OCI-LY1 (cell line): ENCODE measurements at regions not wholly inside any gene's neighbourhood (a gene's known extent, or its start where the extent isn't known, plus 50 kb on each side); places are given as distances from the start of the nearest gene placed in this dataset.

ENCODE experiments used
- H2AFZ ChIP-seq: fragments of 200-600 bp; sonication (generic), shearing (Covaris generic); 2 replicates; pipeline ENCODE4 v1.6.0; 2014; ENCODE audit warnings: antibody characterized with exemption, mild to moderate bottlenecking, low read length
- H3F3A ChIP-seq: fragments of 200-600 bp; sonication (generic), shearing (Covaris generic); 2 replicates; pipeline ENCODE4 v1.6.0; 2014; ENCODE audit warnings: mild to moderate bottlenecking, antibody characterized with exemption, low read length, moderate library complexity; ENCODE audit not compliant: insufficient read depth
- H3K27ac ChIP-seq: fragments of 200-600 bp; sonication (generic); 2 replicates; pipeline ENCODE4 v1.5.1; 2014; ENCODE audit warnings: low read length, mixed run types, mild to moderate bottlenecking, low read depth; ENCODE audit not compliant: poor library complexity, severe bottlenecking
- H3K27me3 ChIP-seq: fragments of 200-600 bp; sonication (generic); 2 replicates; pipeline ENCODE4 v1.6.0; 2014; ENCODE audit warnings: antibody characterized with exemption, mild to moderate bottlenecking, low read length, moderate library complexity; ENCODE audit not compliant: insufficient read depth
- H3K36me3 ChIP-seq: fragments of 200-600 bp; sonication (generic); 2 replicates; pipeline ENCODE4 v1.6.1; 2014; ENCODE audit warnings: mild to moderate bottlenecking, antibody characterized with exemption, low read length, moderate library complexity, mixed read lengths; ENCODE audit not compliant: insufficient read depth
- H3K4me1 ChIP-seq: fragments of 200-600 bp; sonication (generic); 2 replicates; pipeline ENCODE4 v1.5.1; 2014; ENCODE audit warnings: mild to moderate bottlenecking, low read length, moderate library complexity; ENCODE audit not compliant: insufficient read depth, severe bottlenecking
- H3K4me2 ChIP-seq: fragments of 200-600 bp; sonication (generic), shearing (Covaris generic); 2 replicates; pipeline ENCODE4 v1.6.1; 2014; ENCODE audit warnings: low read length
- H3K4me3 ChIP-seq: fragments of 200-600 bp; sonication (generic); 2 replicates; pipeline ENCODE4 v1.5.1; 2014; ENCODE audit warnings: low read length, low read depth, mild to moderate bottlenecking, mixed read lengths; ENCODE audit not compliant: poor library complexity, severe bottlenecking
- H3K79me2 ChIP-seq: fragments of 200-600 bp; shearing (Covaris generic); 2 replicates; pipeline ENCODE4 v1.6.1; 2016; ENCODE audit warnings: mixed run types, low read length, mixed read lengths; ENCODE audit not compliant: insufficient read depth
- H3K9ac ChIP-seq: fragments of 200-600 bp; sonication (generic), shearing (Covaris generic); 2 replicates; pipeline ENCODE4 v1.6.1; 2014; ENCODE audit warnings: mild to moderate bottlenecking, low read length, mixed read lengths
- H3K9me2 ChIP-seq: fragments of 200-600 bp; sonication (generic), shearing (Covaris generic); 2 replicates; pipeline ENCODE4 v1.6.1; 2014; ENCODE audit warnings: low read depth, mild to moderate bottlenecking, low read length, mixed read lengths
- H3K9me3 ChIP-seq: fragments of 200-600 bp; shearing (Covaris generic); 2 replicates; pipeline ENCODE4 v1.6.1; 2014; ENCODE audit warnings: low read length, mixed read lengths
- H4K20me1 ChIP-seq: fragments of 200-600 bp; sonication (generic), shearing (Covaris generic); 2 replicates; pipeline ENCODE4 v1.6.0; 2016; ENCODE audit warnings: mild to moderate bottlenecking, low read length; ENCODE audit not compliant: insufficient read depth
- EZH2 ChIP-seq: fragments of 200-600 bp; sonication (generic), shearing (Covaris generic); IDR thresholded peaks from 2 replicates; pipeline ENCODE4 v1.8.0; 2017; ENCODE audit warnings: borderline replicate concordance, mixed run types, mild to moderate bottlenecking, antibody characterized with exemption, low read length, moderate library complexity, mixed read lengths
- TF ChIP-seq, protein P1 (sequence below): fragments of 200-600 bp; sonication (generic), shearing (Covaris generic); IDR thresholded peaks from 2 replicates; pipeline ENCODE4 v1.5.1; 2017; ENCODE audit warnings: mild to moderate bottlenecking, antibody characterized with exemption, low read length, moderate library complexity, mixed read lengths

DNA sequence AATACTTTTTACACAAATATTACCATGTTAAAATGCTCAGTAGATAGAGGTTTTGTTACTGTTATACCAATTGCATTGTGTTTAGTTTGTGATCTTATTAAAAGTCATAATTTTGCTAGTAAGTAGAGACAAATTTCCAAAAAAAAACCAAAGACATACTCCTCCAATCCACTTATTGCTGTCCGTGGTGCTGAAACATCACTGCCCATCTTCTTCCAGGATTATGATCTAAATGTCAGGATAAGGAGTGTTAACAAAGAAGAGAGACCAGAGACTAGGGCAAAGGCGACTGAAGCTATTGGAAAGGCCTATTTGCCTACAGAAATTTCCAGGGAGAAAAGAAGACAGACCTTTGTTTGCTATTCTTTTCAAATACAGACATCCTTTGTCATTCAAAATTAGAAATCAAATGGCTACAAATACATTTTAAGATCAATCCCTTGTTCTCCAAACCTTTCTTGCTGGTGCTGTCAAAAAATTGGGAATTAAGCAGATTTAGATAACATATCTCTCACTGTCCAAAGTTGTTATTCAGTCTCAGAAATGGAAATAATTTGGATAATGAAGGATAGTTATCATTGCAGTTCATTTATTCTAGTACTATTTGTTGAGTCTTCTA, 199.7 kb downstream of the C11orf91 start:
- H3K9me2 ChIP-seq, result no peaks in the 10 kb centered on the region
- H3K79me2 ChIP-seq, result no peaks in the 10 kb centered on the region
- no peak overlapping the region for H3K4me2 ChIP-seq
- H3K27ac ChIP-seq, result no peak overlapping the region
- TF ChIP-seq, protein P1, sequence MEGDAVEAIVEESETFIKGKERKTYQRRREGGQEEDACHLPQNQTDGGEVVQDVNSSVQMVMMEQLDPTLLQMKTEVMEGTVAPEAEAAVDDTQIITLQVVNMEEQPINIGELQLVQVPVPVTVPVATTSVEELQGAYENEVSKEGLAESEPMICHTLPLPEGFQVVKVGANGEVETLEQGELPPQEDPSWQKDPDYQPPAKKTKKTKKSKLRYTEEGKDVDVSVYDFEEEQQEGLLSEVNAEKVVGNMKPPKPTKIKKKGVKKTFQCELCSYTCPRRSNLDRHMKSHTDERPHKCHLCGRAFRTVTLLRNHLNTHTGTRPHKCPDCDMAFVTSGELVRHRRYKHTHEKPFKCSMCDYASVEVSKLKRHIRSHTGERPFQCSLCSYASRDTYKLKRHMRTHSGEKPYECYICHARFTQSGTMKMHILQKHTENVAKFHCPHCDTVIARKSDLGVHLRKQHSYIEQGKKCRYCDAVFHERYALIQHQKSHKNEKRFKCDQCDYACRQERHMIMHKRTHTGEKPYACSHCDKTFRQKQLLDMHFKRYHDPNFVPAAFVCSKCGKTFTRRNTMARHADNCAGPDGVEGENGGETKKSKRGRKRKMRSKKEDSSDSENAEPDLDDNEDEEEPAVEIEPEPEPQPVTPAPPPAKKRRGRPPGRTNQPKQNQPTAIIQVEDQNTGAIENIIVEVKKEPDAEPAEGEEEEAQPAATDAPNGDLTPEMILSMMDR, result no peak
- no peak for TF ChIP-seq EZH2
- H3K9me3 ChIP-seq, result no peaks in the 10 kb centered on the region
- H2AFZ ChIP-seq, result no peak overlapping the region
- H3K27me3 ChIP-seq, result no peaks in the 10 kb centered on the region
- no peaks in the 10 kb centered on the region for H4K20me1 ChIP-seq
- H3K4me3 ChIP-seq, result no peak overlapping the region
- no peak overlapping the region for H3K9ac ChIP-seq
- H3K36me3 ChIP-seq, result no peaks in the 10 kb centered on the region
- no peaks in the 10 kb centered on the region for H3K4me1 ChIP-seq
- H3F3A ChIP-seq, result no peaks in the 10 kb centered on the region

DNA sequence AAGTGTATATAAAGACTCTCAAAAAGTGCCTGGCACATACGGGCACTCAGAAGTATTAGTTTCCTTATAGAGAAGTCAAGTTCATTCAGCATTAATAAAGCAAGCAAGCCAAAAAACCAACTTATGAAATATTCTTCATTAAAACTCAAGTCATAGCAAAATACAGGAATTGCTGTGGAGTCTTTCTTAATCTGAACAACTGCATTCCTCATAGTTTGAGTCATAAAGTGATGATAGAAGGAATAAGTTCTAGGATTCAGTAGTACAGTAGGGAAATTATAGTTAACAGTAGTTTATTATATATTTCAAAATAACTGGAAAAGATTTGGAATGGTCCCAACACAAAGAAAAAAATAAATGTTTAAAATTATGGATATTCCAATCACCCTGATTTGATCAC, 200.3 kb downstream of the C11orf91 start:
- Histone ChIP-seq H3K27me3 (no peaks in the 10 kb centered on the region), H3F3A (no peaks in the 10 kb centered on the region), H3K4me1 (no peaks in the 10 kb centered on the region), H3K9me2 (no peaks in the 10 kb centered on the region), H3K36me3 (no peaks in the 10 kb centered on the region), H3K9me3 (no peaks in the 10 kb centered on the region), H3K79me2 (no peaks in the 10 kb centered on the region), H3K27ac (no peak overlapping the region), H3K4me3 (no peak overlapping the region), H2AFZ (no peak overlapping the region), H4K20me1 (no peaks in the 10 kb centered on the region), H3K9ac (no peak overlapping the region), H3K4me2 (no peak overlapping the region)
- TF ChIP-seq EZH2, result no peak

DNA sequence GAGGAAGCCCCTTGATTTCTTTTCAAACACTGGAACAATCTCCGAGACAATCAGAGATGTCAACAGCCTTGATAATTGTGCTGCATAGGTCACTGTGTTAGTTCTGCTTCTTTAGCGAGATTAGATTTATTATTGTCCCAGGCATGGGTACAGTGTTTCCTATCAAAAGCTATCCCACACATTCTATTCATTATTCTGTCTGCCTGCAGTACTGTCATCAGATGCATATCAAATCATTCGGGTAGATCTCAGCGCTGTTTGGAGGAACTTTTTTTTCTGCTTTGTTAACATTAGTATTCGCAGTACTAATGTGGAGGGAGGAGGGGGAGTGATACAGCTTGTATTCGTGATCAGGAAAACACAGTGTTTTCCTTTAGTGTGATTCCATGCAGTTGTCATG, 208.0 kb downstream of the C11orf91 start:
- no peaks in the 10 kb centered on the region for H3F3A ChIP-seq
- H3K9me3 ChIP-seq, result no peaks in the 10 kb centered on the region
- H3K36me3 ChIP-seq, result no peaks in the 10 kb centered on the region
- no peak overlapping the region for H3K9ac ChIP-seq
- no peaks in the 10 kb centered on the region for H4K20me1 ChIP-seq
- H3K4me1 ChIP-seq, result no peaks in the 10 kb centered on the region
- no peaks in the 10 kb centered on the region for H3K27me3 ChIP-seq
- H3K4me3 ChIP-seq, result no peak overlapping the region
- no peak overlapping the region for H3K27ac ChIP-seq
- TF ChIP-seq EZH2, result no peak
- TF ChIP-seq, protein P1, result no peak
- H2AFZ ChIP-seq, result no peak overlapping the region
- H3K9me2 ChIP-seq, result no peaks in the 10 kb centered on the region
- no peaks in the 10 kb centered on the region for H3K79me2 ChIP-seq
- no peak overlapping the region for H3K4me2 ChIP-seq

DNA sequence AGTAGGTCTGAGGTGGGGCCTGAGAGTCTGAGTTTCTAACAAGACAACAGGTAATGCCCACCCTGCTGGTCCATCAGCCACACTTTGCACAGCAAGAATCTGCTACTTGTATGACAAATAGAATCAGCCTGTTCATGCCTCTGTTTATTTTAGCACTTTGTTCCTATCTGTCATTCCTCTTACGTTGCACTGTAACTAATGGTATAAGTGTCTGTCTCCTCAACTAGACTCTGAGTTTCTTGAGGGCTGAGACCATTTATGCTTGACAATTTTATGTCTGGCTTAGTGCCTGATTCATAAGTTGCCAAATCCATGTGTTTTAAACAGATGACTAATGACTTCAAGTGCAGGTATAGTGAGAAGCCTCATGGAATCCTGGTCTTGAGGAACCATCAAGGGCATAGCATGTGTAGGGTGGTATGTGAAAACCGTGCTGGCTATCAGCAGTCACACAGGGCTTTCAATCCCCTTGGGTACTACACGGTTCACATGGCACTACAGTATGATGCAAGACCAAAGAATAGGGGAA, 209.7 kb downstream of the C11orf91 start:
- TF ChIP-seq, protein P1, result no peak
- TF ChIP-seq EZH2, result no peak
- Histone ChIP-seq H4K20me1 (no peaks in the 10 kb centered on the region), H3K4me2 (no peak overlapping the region), H3F3A (no peaks in the 10 kb centered on the region), H3K27me3 (no peaks in the 10 kb centered on the region), H3K36me3 (no peaks in the 10 kb centered on the region), H3K27ac (no peak overlapping the region), H3K9me2 (no peaks in the 10 kb centered on the region), H3K9ac (no peak overlapping the region), H3K79me2 (no peaks in the 10 kb centered on the region), H3K4me3 (no peak overlapping the region), H3K4me1 (no peaks in the 10 kb centered on the region), H3K9me3 (no peaks in the 10 kb centered on the region), H2AFZ (no peak overlapping the region)
